ENCODE measurements at regions not wholly inside any gene's neighbourhood (a gene's known extent, or its start where the extent isn't known, plus 50 kb on each side); places are given as distances from the start of the nearest gene placed in this dataset.

GRCh38 chr5:30747412-30747811, 446.1 kb upstream of the CDH6 start:
- TF ChIP-seq CTCF (IDR thresholded peaks at IDR 0.05), result no peak
- TF ChIP-seq RFX5 (IDR thresholded peaks at IDR 0.05; ENCODE audit: low read length), result no peak
- no peak for TF ChIP-seq TAF1 (IDR thresholded peaks at IDR 0.05; ENCODE audit: borderline replicate concordance, low read depth, low read length)
- no peak for TF ChIP-seq ELF1 (IDR thresholded peaks at IDR 0.05)
- TF ChIP-seq ZBTB33 (IDR thresholded peaks at IDR 0.05; ENCODE audit: borderline replicate concordance, low read depth), result no peak
- no peak for TF ChIP-seq PBX3 (IDR thresholded peaks at IDR 0.05)

Measured in SK-N-SH (cell line).